ENCODE measurements at regions not wholly inside any gene's neighbourhood (a gene's known extent, or its start where the extent isn't known, plus 50 kb on each side); places are given as distances from the start of the nearest gene placed in this dataset.
A peak's percentile ranks its signal among the peaks of the same experiment; 100 is the strongest.

GRCh38 chr1:87953732-87954344 is 625.2 kb downstream of the LMO4 start:
- peak; percentile 34 to 65 for DNase-seq (ENCODE audit: low read depth in 2 of 2)

DNA sequence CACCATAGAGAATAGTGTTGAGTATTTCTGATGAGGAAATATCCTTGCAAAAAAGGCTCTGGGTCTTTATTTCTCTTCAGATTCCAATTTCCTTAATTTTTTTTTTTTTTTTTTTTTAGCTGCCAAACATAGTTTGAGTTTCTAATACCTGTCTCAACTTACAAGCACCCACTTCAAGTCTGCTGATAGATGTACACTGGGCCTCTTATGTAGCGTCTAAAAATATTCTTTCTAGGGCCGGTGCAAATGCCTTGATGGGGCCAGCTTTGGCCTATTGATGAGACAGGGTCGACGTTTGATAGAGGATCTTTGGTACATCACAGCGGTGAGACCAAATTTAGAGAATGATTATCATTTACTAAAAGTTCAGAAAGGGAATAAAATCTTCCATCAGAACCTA is 626.4 kb downstream of the LMO4 start:
- DNase-seq (ENCODE audit: low read depth in 2 of 2), result no peak

DNA sequence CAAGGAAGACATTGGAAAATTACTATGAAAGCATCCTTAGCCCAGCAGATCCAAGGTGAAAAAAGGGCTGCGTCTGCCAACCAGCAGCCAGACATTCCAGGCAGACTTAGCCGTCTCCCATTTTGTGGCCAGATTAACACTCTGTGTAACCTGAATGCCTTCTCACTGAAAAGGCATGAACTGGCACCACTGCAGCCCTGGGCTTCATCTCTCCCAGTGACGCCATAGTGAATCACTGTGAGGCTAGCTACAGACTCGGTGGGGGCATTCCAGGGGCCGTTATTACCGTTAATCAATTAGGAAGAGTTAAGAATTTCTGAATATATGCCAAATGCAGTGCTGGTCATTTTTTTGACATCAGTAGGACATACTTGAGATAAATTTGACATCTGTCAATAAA is 627.4 kb downstream of the LMO4 start:
- DNase-seq (ENCODE audit: low read depth in 2 of 2), result no peak

GRCh38 chr1:87956750-87957149 is 628.1 kb downstream of the LMO4 start:
- DNase-seq (ENCODE audit: low read depth in 2 of 2), result no peak

- DNase-seq (ENCODE audit: low read depth in 2 of 2), result no peak
These were observed 628.7 kb downstream of the LMO4 start for GRCh38 chr1:87957331-87957730.

GRCh38 chr1:87958201-87958600 is 629.5 kb downstream of the LMO4 start:
- DNase-seq (ENCODE audit: low read depth in 2 of 2), result no peak

DNA sequence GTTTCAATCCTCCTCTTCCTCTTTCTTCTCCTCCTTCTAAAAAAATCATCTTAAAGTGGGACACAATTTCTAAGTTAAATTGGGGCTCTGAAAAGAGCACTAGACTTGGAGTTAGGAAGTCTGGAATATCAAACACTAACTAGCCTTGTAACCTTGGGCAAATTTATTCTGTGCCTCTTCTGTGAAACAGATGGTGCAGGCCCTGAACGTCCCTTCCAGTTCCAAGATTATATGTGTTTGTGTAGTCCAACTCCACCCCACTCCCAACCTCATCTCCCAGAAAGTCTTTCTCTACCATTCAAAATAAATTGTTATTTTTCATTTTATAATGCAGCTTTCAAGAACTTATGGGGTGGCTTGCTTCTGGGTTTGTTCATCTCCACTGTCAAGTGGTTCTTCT is 630.0 kb downstream of the LMO4 start:
- DNase-seq (ENCODE audit: low read depth in 2 of 2), result no peak

DNA sequence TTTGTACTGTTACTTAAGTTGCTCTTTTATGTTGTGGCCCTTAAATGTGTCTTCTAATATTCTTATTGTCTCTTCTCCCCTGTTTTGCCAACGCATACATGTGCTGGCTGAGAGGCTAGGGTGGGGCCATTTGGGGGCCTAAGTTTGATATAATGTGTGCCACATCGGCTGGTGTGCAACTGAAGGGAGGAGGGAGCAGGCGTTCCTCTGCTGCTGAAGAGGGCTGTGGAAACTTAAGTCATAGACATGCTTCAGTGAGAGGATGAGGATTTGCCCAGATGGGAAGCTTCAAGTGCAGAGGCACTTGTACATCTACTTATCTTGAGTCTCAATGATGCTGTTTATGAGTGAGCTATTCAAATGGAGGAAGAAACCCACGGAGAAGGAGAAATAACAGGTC is 630.6 kb downstream of the LMO4 start:
- DNase-seq (ENCODE audit: low read depth in 2 of 2), result no peak

DNA sequence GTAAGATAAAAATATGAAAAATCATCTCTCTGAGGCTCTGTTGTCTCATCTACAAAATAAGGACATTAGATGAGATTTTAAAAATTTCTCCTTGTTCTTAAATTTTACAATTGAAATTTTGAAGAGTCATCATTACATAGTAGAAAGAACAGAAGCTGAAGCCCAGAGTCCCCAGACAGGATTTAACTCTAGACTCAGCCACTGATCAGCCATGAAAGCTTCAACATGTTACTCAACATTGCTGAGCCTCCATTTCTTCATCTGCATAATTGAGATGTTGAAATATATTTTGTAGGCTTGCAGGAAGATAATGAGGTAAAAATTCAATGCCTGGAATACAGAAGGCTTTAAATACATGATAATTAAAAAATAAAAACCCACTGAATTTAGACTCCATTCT is 633.3 kb downstream of the LMO4 start:
- no peak for DNase-seq (ENCODE audit: low read depth in 2 of 2)

GRCh38 chr1:87963556-87963955 is 634.9 kb downstream of the LMO4 start:
- DNase-seq (ENCODE audit: low read depth in 2 of 2), result no peak

DNA sequence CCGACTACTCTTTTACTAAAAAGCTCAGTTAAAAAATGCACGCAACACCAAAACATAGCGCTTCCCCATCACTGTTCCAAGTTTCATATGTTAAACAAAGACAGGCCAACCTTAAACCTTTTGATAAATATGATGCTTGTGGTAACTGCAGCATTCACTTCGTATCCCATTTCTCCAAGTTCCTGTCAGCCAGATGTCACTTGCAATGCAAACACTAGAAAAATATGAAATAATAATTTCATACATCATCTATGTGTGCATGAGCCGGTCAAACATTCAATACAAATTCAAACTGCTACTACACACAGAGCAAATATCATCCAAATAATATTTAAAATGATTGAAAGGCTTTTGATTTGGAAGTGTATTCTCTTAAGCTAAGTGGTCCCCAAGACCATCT is 636.5 kb downstream of the LMO4 start:
- no peak for DNase-seq (ENCODE audit: low read depth in 2 of 2)

- DNase-seq (ENCODE audit: low read depth in 2 of 2), result no peak
These were observed 639.7 kb downstream of the LMO4 start for GRCh38 chr1:87968197-87968955.

DNA sequence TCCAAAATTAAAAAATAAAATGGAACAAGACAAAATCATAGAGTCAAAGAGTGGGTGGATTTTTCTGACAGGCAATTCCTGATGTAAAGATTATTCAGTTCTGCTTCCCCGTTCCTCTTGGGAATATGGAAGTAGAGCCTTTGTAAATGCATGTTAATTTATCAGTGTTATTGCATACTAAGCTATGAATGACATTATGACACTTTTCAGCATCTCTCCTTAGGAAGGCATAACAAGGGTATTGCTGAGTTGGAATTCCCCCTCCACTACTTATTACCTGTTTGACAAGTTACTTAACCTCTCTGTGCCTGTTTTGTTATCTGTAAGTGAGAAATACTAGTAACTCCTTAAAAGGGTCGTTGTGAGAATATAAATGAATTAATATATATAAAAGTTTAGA is 640.4 kb downstream of the LMO4 start:
- DNase-seq (ENCODE audit: low read depth in 2 of 2), result no peak

- DNase-seq (ENCODE audit: low read depth in 2 of 2), result no peak
These were observed 644.1 kb downstream of the LMO4 start for GRCh38 chr1:87972811-87973210.

GRCh38 chr1:87973896-87974295 is 645.2 kb downstream of the LMO4 start:
- no peak for DNase-seq (ENCODE audit: low read depth in 2 of 2)

DNA sequence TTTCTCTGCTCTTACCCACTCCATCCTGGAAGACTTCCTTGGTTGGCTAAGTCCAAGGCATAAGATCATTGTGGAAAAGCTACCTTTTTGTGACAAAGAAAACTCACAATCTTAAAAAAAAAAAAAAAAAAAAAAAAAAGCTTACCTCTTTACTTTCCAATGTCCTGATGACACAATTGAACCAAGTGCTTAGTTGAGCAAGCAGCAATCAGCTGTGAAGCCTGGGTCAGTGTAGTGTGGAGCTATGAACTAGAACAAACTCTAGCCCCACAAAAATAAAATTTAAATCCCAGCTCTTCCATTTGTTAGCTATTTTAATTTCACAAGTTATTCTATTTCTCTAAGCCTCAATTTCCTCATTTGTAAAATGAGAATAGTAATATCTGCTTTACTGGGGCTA is 647.6 kb downstream of the LMO4 start:
- DNase-seq (ENCODE audit: low read depth in 2 of 2), result no peak

DNA sequence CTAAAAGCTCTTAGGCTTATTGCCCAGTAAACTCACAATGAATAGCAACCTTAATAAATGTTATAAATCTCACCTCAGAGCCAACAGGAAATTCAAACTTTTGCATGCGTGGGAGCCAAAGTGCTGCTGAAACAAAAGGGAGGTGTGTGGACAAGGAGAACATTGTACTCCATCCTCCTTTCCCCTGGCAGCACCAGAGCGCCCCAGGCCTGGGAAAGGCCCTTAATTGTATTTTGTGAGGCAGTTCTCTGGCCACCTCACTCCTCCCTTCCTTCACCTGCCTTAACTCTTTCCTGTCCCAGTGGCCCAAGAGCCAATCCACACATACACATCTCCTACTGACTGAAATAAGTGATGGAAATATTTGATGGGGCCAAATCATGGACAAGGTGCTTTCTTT is 648.5 kb downstream of the LMO4 start:
- DNase-seq (ENCODE audit: low read depth in 2 of 2), result no peak

DNA sequence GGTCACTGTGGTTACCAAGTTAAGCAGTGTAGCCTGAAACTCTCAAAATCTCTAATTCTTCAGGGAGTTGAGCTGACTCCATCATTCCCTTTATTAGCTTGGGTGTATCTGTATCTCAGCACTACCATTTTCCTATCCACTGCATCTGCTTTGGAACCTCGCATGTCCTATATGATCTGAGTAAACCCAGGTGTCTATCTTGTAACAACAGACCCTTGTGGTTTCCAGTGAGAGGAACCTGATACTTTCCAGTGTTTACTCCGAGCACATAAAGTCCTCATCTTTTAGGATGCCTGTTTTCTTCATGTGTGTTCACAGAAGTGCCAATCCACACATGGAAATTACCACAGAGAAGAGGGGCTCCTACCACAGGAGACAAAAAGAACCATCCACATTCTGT is 650.4 kb downstream of the LMO4 start:
- DNase-seq (ENCODE audit: low read depth in 2 of 2), result no peak

DNA sequence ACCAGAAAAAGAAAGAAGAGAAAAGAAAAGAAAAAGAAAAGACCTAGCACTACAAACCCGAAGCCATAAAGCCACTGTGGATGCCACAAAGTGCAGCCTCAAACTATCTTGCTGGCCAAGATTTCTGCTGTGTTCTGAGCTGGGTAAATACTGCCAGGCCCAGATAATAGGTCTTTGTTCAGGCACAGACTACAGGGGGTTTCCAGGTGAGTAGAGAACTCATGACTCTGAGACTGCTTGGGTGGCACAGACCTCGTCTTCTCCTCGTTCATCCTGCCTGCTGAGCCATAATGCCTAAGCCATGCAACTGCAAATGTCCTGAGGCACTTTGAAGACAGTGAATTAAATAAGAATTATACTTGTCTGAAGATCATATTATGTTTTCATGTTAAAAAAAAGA is 651.8 kb downstream of the LMO4 start:
- DNase-seq (ENCODE audit: low read depth in 2 of 2), result no peak

- no peak for DNase-seq (ENCODE audit: low read depth in 2 of 2)
These were observed 652.7 kb downstream of the LMO4 start for GRCh38 chr1:87981386-87981785.

DNA sequence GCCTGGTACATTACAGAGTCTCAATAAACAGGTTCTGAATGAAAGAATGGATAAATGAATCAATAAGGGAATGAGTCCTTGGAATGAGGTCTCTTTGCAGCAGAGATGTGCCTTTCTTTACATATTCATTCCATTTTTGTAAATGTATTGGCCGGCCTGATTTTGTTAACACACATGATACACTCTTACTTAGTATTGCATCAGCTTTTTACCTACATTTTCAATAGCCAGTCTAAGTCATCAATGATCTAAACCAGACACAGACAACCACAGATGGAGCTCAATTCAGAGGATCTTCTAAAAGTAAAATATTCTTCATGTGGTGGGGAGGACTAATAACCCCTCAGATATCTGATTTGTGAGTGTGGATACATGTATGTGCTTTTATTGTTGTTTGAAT is 653.1 kb downstream of the LMO4 start:
- no peak for DNase-seq (ENCODE audit: low read depth in 2 of 2)

GRCh38 chr1:87983841-87984240 is 655.2 kb downstream of the LMO4 start:
- no peak for DNase-seq (ENCODE audit: low read depth in 2 of 2)

DNA sequence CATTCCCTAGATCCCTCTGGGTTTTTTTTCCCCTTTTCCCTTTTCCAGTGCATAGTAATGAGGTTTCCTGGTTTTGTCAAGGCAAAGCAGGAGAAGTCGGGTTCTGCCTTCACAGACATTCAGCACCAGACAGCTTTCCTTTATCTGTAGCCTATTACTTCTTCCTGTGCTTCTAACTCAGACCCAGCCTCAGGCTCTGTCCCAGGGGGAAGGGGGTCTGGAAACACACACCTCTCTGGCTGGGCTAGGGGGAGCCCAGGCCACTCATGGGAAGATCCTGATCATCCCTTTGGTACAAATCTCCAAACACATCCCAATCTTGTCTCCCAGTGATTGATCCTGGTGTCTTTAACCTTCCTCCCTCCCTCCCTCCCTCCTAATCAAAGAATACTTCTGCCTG is 656.4 kb downstream of the LMO4 start:
- no peak for DNase-seq (ENCODE audit: low read depth in 2 of 2)
